ENCODE measurements at regions not wholly inside any gene's neighbourhood (a gene's known extent, or its start where the extent isn't known, plus 50 kb on each side); places are given as distances from the start of the nearest gene placed in this dataset.

DNA sequence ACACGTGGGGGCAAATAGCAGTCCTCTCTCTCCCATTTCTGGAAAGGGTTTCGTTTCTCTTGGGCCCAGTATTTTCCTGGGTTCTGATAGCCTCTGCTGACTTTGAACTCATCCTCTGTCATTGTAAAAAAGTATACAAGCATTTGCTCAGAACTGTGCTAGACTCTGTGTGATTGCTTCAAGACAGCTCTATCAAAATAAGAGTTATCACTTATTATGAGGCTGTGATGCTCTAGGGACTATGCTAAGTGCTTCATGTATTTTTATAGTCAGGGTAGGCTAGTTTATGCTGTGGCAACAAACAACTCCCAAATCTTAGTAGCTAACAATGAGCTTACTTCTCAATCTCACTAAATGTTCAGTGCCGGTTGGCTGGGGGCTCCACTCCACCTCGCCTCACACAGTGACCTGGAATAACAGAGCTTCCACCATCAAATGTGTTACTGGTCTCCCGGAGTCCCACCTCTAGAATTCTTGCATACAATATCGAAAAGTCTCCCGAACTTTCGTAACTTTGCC lies 110.8 kb upstream of the CDC42EP3 start:
- Histone ChIP-seq H3K36me3 (no peaks in the 10 kb centered on the region), H3K27me3 (no peaks in the 10 kb centered on the region), H3K4me1 (peaks cover 54% of the 10 kb centered on the region), H3K4me3 (ENCODE audit: low read depth, low read length) (no peak overlapping the region), H3K9me3 (no peaks in the 10 kb centered on the region)
- DNase-seq: no peak
- TF ChIP-seq, protein P1, sequence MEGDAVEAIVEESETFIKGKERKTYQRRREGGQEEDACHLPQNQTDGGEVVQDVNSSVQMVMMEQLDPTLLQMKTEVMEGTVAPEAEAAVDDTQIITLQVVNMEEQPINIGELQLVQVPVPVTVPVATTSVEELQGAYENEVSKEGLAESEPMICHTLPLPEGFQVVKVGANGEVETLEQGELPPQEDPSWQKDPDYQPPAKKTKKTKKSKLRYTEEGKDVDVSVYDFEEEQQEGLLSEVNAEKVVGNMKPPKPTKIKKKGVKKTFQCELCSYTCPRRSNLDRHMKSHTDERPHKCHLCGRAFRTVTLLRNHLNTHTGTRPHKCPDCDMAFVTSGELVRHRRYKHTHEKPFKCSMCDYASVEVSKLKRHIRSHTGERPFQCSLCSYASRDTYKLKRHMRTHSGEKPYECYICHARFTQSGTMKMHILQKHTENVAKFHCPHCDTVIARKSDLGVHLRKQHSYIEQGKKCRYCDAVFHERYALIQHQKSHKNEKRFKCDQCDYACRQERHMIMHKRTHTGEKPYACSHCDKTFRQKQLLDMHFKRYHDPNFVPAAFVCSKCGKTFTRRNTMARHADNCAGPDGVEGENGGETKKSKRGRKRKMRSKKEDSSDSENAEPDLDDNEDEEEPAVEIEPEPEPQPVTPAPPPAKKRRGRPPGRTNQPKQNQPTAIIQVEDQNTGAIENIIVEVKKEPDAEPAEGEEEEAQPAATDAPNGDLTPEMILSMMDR (IDR thresholded peaks at IDR 0.05; ENCODE audit: low read depth, low read length): no peak

DNA sequence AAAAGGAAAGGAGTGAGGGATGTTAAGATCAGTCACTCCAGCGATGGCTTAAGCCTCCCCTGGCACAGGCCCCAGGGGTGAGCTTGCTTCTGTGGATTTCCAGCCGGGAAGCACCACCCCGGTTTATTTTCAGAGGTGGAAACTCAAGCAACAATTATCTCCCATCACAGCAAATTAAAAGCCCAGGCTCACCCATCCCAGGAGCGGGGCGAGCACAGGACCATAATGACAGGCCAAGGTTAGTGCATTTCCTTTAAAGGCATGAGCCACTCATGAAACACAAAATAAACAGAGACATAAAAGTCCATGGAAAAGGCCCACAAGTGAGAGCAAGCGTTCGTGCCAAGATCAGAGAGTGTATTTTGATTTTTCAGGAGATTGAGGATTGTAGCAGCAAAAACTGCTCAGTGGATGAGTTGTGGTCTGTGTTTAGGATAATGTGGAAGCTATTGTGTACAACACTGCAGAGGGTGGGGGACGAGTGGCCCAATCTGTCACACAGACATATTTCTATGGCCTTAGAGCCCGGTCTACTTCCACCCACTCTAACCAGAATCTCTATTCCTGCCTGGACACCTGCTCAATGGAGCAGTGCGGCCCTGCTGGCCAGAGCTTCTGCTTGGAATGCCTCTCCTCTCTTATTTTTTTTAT lies 111.4 kb upstream of the CDC42EP3 start:
- TF ChIP-seq, protein P1 (IDR thresholded peaks at IDR 0.05; ENCODE audit: low read depth, low read length): no peak
- H3K4me1 ChIP-seq: peaks cover 54% of the 10 kb centered on the region
- H3K9me3 ChIP-seq: no peaks in the 10 kb centered on the region
- no peaks in the 10 kb centered on the region for H3K36me3 ChIP-seq
- no peaks in the 10 kb centered on the region for H3K27me3 ChIP-seq
- no peak overlapping the region for H3K4me3 ChIP-seq (ENCODE audit: low read depth, low read length)
- no peak for DNase-seq

DNA sequence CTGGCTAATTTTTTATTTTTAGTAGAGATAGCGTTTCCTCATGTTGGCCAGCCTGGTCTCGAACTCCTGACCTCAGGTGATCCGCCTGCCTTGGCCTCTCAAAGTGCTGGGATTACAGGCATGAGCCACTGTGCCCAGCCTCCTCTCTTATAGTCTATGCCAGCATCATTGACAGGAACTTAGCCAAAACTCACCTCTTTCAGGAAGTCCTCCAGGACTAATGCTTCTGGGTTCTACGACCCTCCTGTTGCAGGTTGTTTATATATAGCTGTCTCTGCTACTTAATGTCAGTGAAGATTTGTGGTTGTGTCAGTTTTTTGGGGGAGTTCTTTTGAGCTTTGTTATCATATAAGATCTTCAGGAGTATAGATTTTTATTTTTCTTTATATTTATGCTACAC lies 112.1 kb upstream of the CDC42EP3 start:
- TF ChIP-seq, protein P1 (IDR thresholded peaks at IDR 0.05; ENCODE audit: low read depth, low read length): no peak
- no peaks in the 10 kb centered on the region for H3K36me3 ChIP-seq
- no peak for DNase-seq
- H3K9me3 ChIP-seq: no peaks in the 10 kb centered on the region; the same call in 1 of the 2 replicates
- peaks cover 50% of the 10 kb centered on the region for H3K4me1 ChIP-seq
- no peaks in the 10 kb centered on the region for H3K27me3 ChIP-seq
- no peak overlapping the region for H3K4me3 ChIP-seq (ENCODE audit: low read depth, low read length)

DNA sequence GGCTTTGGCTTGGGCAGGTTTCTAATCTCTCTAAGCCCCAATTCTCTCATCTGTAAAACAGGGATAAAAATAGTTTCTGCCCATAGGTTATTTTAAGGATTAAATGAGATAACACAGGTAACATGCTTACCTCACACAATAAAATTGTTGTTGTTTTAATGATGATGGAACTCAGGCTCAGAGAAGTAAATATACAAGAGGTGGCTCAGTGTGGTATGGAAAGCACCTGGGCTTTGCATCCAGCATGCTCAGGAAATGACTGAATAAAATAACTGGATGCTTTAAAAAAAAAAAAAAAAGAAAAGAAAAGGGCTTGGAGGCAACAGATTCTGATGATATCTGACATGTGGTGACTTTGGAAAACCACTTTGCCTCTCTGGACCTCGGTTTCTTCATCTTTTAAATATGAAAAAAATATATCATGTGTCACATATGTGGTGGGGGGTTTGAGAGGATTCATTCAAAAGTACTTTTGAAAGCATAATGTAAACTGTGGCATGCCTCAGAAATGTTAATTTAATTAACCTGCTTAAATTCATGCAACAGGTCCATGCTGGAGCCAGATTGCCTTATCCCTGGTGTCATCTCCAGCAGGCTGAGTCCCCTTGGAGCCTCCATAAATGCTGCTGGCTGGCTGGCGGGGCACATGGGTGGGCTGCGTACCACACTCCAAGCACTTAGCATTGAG lies 112.8 kb upstream of the CDC42EP3 start:
- Histone ChIP-seq H3K36me3 (no peaks in the 10 kb centered on the region), H3K27me3 (no peaks in the 10 kb centered on the region), H3K4me1 (peaks cover 45% of the 10 kb centered on the region), H3K4me3 (ENCODE audit: low read depth, low read length) (no peak overlapping the region), H3K9me3 (no peaks in the 10 kb centered on the region; the same call in 1 of the 2 replicates)
- DNase-seq: peak; percentile 88
- TF ChIP-seq, protein P1 (IDR thresholded peaks at IDR 0.05; ENCODE audit: low read depth, low read length): no peak

DNA sequence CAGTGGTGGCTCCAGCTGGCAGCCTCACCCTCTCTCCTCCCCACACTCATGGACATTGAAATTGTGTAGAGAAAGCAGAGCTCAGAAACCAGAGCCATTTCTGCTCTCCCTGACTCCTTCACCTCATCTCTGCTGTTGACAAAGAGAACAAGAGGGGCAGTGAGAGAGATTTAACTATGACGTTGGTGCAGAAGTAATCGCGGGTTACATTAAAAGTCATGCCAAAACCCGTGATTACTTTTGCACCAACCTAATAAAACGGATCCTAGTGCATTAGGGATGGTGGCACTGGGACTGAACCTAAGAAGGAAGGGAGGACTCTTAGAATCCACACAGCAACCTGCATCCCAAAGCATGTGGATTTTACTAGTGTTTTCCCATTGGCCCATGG lies 113.3 kb upstream of the CDC42EP3 start:
- Histone ChIP-seq H3K4me1 (peaks cover 43% of the 10 kb centered on the region), H3K4me3 (ENCODE audit: low read depth, low read length) (no peak overlapping the region), H3K27me3 (no peaks in the 10 kb centered on the region), H3K36me3 (no peaks in the 10 kb centered on the region), H3K9me3 (no peaks in the 10 kb centered on the region; the same call in 1 of the 2 replicates)
- TF ChIP-seq, protein P1 (IDR thresholded peaks at IDR 0.05; ENCODE audit: low read depth, low read length): no peak
- no peak for DNase-seq

DNA sequence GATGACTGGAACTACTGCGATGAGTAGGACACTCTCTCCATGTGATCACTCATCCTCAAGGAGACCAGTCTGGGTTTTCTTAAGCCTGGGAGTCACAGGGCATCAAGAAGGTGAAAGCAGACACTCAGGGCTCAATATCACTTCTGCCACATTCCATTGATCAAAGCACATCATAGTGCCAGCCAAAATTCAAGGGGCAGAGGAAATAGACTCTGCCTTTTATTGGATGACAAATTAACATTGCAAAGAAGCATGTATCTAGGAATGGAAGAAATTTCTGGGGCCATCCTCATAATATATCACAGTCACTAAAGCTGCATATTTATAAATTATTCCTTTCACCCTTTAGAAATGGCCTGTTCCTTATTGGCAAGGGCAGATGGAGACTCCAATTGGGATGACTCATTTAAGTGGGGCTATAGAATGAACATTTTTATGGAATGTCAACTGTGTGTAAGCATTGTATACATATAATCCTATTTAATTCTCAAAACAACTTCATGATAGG lies 114.8 kb upstream of the CDC42EP3 start:
- H3K4me1 ChIP-seq: peaks cover 29% of the 10 kb centered on the region
- no peaks in the 10 kb centered on the region for H3K36me3 ChIP-seq
- TF ChIP-seq, protein P1 (IDR thresholded peaks at IDR 0.05; ENCODE audit: low read depth, low read length): no peak
- H3K4me3 ChIP-seq (ENCODE audit: low read depth, low read length): no peak overlapping the region
- no peak for DNase-seq
- H3K9me3 ChIP-seq: no peaks in the 10 kb centered on the region; the same call in 1 of the 2 replicates
- no peaks in the 10 kb centered on the region for H3K27me3 ChIP-seq

Data from BE2C (cell line).